Thyroid gland (tissue), 4 donors: ENCODE measurements at regions not wholly inside any gene's neighbourhood (a gene's known extent, or its start where the extent isn't known, plus 50 kb on each side); places are given as distances from the start of the nearest gene placed in this dataset.

Experiments used
- CTCF ChIP-seq, 6 experiments: fragments of 200-600 bp in 3 of 6; fragments of 450-650 bp in 3 of 6; sonication (generic) in 3 of 6; IDR thresholded peaks; one replicate each; pipeline ENCODE4 v1.5.1; 2016 to 2019; ENCODE audit warnings: antibody characterized with exemption in 6 of 6, mild to moderate bottlenecking in 2 of 6, inconsistent platforms in 1 of 6, moderate library complexity in 1 of 6
- POLR2A ChIP-seq, 2 donors: fragments of 450-650 bp; IDR thresholded peaks; one replicate each; pipeline ENCODE4 v1.6.1; 2017; ENCODE audit warnings: antibody characterized with exemption in 2 of 2, mild to moderate bottlenecking in 2 of 2, moderate library complexity in 1 of 2

DNA sequence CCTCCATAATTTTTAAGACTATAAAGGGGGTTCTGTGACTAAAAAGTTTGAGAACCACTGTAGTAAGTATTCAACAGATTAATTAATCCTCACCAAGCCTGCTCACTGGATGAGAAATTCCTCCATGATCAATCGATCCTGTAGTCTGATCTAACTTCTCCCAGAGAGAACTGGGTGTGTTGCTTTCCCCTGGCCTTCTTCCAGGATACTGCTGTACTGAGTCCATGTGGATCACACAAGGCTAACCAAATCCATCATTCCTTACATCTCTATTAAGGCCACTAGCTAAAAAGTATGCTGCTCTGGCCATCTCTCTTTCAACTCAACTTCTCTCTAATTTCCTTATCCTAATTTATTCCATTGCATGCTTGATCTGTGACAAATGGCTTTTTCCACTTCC lies 280.2 kb upstream of the PCSK5 start:
- TF ChIP-seq CTCF (IDR thresholded peaks at IDR 0.05) (no peak), POLR2A (IDR thresholded peaks at IDR 0.05) (no peak)
